Esophagus squamous epithelium (tissue), 5 donors: ENCODE measurements at regions not wholly inside any gene's neighbourhood (a gene's known extent, or its start where the extent isn't known, plus 50 kb on each side); places are given as distances from the start of the nearest gene placed in this dataset.

Experiments used
- DNase-seq: peaks from one replicate; lab custom pipeline; 2025; lab: John Stamatoyannopoulos, UW
- H3K27ac ChIP-seq, 4 donors: fragments of 200-600 bp; sonication (generic); one replicate each; pipeline ENCODE4 v1.5.1; 2016 to 2019; ENCODE audit warnings: mild to moderate bottlenecking in 1 of 4
- H3K27me3 ChIP-seq, 4 donors: fragments of 200-600 bp; sonication (generic); 1 replicate in 3 of 4; 2 replicates in 1 of 4; pipeline versions ENCODE4 v1.5.1 to v1.6.0; 2017 to 2021; ENCODE audit warnings: antibody characterized with exemption in 1 of 4
- H3K36me3 ChIP-seq, 3 donors: fragments of 200-600 bp; sonication (generic); one replicate each; pipeline ENCODE4 v1.5.1; 2016 to 2019
- H3K4me1 ChIP-seq, 3 donors: fragments of 200-600 bp; sonication (generic); one replicate each; pipeline ENCODE4 v1.5.1; 2017 to 2019
- H3K4me3 ChIP-seq, 4 donors: fragments of 200-600 bp; sonication (generic); 1 replicate in 3 of 4; 2 replicates in 1 of 4; pipeline ENCODE4 v1.5.1; 2016 to 2019; ENCODE audit warnings: mild to moderate bottlenecking in 2 of 4, moderate library complexity in 1 of 4
- H3K9me3 ChIP-seq, 3 donors: fragments of 200-600 bp; sonication (generic); one replicate each; pipeline ENCODE4 v1.5.1; 2016 to 2019
- POLR2A ChIP-seq, 4 donors: fragments of 450-650 bp; IDR thresholded peaks; one replicate each; pipeline ENCODE4 v1.6.1; 2017; ENCODE audit warnings: antibody characterized with exemption in 4 of 4, mild to moderate bottlenecking in 4 of 4, moderate library complexity in 3 of 4
- WGBS, 2 donors: methylation state at CpG; one replicate each; pipeline ENCODE4 v1.1.5; 2018; 5-methylcytosine and 5-hydroxymethylcytosine counted together
- intact Hi-C: fragments of 100-400 bp; cut with DNase I; formaldehyde crosslinking; loops from one replicate; pipeline ENCODE4 v1.15.0; 2022
- TF ChIP-seq, protein P1 (sequence below), 6 experiments: fragments of 450-650 bp in 4 of 6; fragments of 200-600 bp in 2 of 6; sonication (generic) in 2 of 6; IDR thresholded peaks; one replicate each; pipeline ENCODE4 v1.5.1; 2016 to 2019; ENCODE audit warnings: antibody characterized with exemption in 6 of 6, mild to moderate bottlenecking in 4 of 6, moderate library complexity in 4 of 6
- donor health status: DM: yes; HTN: yes; CAD: no.

DNA sequence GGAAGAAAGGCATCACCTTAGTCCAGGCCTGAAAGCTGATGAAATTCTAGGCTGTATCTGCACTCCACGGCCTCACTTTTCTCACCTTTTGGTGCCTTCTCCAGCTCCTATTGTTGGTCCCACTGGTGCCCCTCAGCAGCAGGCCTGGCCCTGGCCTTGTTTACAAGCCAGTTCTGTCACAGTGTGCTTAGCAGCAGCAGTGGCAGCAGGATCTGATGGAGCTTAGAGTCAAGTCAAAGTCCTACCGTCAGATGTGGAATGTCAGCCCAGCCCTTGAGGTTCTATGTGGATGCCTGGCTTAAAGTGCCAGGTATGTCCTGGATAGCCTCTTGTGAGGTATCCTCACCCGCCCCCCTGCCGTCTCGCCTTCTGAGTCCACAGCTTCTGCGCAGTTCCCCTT lies 281.3 kb downstream of the SUCLG1 start:
- TF ChIP-seq, protein P1, sequence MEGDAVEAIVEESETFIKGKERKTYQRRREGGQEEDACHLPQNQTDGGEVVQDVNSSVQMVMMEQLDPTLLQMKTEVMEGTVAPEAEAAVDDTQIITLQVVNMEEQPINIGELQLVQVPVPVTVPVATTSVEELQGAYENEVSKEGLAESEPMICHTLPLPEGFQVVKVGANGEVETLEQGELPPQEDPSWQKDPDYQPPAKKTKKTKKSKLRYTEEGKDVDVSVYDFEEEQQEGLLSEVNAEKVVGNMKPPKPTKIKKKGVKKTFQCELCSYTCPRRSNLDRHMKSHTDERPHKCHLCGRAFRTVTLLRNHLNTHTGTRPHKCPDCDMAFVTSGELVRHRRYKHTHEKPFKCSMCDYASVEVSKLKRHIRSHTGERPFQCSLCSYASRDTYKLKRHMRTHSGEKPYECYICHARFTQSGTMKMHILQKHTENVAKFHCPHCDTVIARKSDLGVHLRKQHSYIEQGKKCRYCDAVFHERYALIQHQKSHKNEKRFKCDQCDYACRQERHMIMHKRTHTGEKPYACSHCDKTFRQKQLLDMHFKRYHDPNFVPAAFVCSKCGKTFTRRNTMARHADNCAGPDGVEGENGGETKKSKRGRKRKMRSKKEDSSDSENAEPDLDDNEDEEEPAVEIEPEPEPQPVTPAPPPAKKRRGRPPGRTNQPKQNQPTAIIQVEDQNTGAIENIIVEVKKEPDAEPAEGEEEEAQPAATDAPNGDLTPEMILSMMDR (IDR thresholded peaks at IDR 0.05), result no peak
- no peak for TF ChIP-seq POLR2A (IDR thresholded peaks at IDR 0.05)
- no peaks in the 10 kb centered on the region for H3K9me3 ChIP-seq
- no peaks in the 10 kb centered on the region for H3K4me1 ChIP-seq
- no peak overlapping the region for H3K27ac ChIP-seq
- WGBS, 2 donors, result 74 to 87% methylated on average over 4 to 5 of the region's 6 CpGs
- no peak overlapping the region for H3K4me3 ChIP-seq
- no peaks in the 10 kb centered on the region for H3K27me3 ChIP-seq
- H3K36me3 ChIP-seq, result no peaks in the 10 kb centered on the region
- no peak for DNase-seq
- intact Hi-C loops, result no loop called here

DNA sequence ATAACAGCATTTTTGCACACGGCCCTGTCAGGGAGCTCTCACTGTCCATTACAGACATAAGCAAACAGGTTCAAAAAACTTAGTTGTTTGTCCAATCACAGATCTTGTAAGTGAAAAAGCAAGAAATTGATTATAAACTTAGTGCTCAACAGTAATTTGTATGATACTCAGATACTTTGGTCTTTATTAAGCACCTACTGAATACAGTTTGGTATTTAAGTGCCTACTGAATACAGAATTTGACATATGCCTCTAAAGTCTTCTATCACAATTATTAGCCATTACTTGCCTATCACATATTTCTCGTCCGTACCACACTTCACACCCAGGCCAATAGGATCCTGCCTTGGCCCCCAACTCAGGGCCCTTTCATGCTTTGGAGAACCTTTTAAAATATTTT lies 283.1 kb downstream of the SUCLG1 start:
- no peaks in the 10 kb centered on the region for H3K9me3 ChIP-seq
- intact Hi-C loops, result no loop called here
- TF ChIP-seq, protein P1 (IDR thresholded peaks at IDR 0.05), result no peak
- 89 to 93% methylated on average over 3 of the region's 3 CpGs for WGBS, 2 donors
- H3K27ac ChIP-seq, result no peak overlapping the region
- no peaks in the 10 kb centered on the region for H3K27me3 ChIP-seq
- no peaks in the 10 kb centered on the region for H3K4me1 ChIP-seq
- H3K4me3 ChIP-seq, result no peak overlapping the region
- DNase-seq, result no peak
- H3K36me3 ChIP-seq, result no peaks in the 10 kb centered on the region

DNA sequence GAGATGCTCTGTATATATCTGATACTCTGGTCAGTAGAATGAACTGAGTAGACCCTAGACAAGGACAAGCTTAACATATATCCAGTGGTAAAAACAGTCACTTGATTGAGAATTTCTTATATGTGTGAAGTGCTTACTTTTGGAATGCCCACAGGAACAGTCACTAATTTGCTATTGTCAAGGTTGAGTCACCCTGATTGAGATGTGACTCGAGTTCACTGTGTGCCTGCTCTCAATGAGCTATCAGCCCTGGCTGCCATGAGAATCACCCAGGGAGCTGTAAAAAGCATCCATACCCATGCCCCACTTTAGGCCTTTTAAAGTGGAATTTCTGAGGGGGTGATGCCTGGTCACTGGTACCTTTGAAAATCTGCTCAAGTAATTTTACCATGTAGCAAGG lies 283.7 kb downstream of the SUCLG1 start:
- intact Hi-C loops, result no loop called here
- no peak overlapping the region for H3K4me3 ChIP-seq
- no peaks in the 10 kb centered on the region for H3K36me3 ChIP-seq
- H3K9me3 ChIP-seq, result no peaks in the 10 kb centered on the region
- no peaks in the 10 kb centered on the region for H3K4me1 ChIP-seq
- no peaks in the 10 kb centered on the region for H3K27me3 ChIP-seq
- H3K27ac ChIP-seq, result no peak overlapping the region
- DNase-seq, result no peak
- TF ChIP-seq POLR2A (IDR thresholded peaks at IDR 0.05), result no peak
- TF ChIP-seq, protein P1 (IDR thresholded peaks at IDR 0.05), result no peak
- WGBS, 2 donors, result 36 to 50% methylated on average over 1 of the region's 1 CpG

DNA sequence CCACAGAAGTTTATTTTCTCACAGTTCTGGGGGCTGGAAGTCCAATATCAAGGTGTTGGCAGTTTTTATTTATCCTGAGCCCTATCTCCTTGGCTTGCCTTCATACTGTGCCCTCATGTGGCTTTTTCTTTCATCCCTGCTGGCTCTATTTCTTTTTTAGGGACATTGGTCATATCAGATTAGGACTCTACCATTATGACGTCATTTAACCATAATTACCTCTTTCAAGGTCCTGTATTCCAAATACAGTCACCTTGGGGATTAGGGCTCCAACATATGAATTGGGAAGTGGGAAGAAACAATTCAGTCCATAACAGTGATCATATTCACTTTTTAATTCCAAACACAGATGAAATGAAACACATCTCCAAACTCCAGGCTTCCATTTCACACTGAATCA lies 286.0 kb downstream of the SUCLG1 start:
- H3K27me3 ChIP-seq, result no peaks in the 10 kb centered on the region
- intact Hi-C loops, result no loop called here
- no peak overlapping the region for H3K4me3 ChIP-seq
- TF ChIP-seq, protein P1 (IDR thresholded peaks at IDR 0.05), result no peak
- no peak for TF ChIP-seq POLR2A (IDR thresholded peaks at IDR 0.05)
- 62 to 67% methylated on average over 1 of the region's 1 CpG for WGBS, 2 donors
- DNase-seq, result no peak
- no peaks in the 10 kb centered on the region for H3K4me1 ChIP-seq
- no peak overlapping the region for H3K27ac ChIP-seq
- H3K9me3 ChIP-seq, result no peaks in the 10 kb centered on the region
- H3K36me3 ChIP-seq, result no peaks in the 10 kb centered on the region

DNA sequence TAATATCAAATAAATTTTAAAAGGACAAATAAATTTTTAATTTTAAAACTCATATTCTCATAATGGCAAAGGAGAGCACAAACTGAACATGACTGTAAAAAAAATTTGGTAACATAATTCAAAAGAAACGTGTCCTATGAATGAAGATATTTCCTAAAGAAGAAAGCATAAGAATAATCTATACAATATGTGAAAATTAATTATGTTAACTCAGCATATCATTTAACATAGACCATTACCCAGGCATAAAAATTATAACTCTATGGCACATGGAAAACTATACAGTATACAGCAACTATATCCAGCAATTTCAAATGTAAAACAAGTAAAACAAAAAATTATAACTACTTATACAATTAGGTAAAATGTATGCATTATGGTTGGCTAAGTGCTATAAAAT lies 288.1 kb downstream of the SUCLG1 start:
- no peaks in the 10 kb centered on the region for H3K27me3 ChIP-seq
- no peaks in the 10 kb centered on the region for H3K36me3 ChIP-seq
- intact Hi-C loops, result no loop called here
- no peaks in the 10 kb centered on the region for H3K4me1 ChIP-seq
- no peak overlapping the region for H3K4me3 ChIP-seq
- no peak overlapping the region for H3K27ac ChIP-seq
- no peak for TF ChIP-seq POLR2A (IDR thresholded peaks at IDR 0.05)
- TF ChIP-seq, protein P1 (IDR thresholded peaks at IDR 0.05), result no peak
- 52 to 68% methylated on average over 1 of the region's 1 CpG for WGBS, 2 donors
- DNase-seq, result no peak
- H3K9me3 ChIP-seq, result no peaks in the 10 kb centered on the region
